Suprapubic skin (tissue), 4 donors: ENCODE measurements at regions not wholly inside any gene's neighbourhood (a gene's known extent, or its start where the extent isn't known, plus 50 kb on each side); places are given as distances from the start of the nearest gene placed in this dataset.

Experiments used
- EP300 ChIP-seq: sonication (generic); formaldehyde crosslinking; IDR thresholded peaks from one replicate; pipeline ENCODE4 v1.6.1; 2017; ENCODE audit warnings: antibody characterized with exemption
- POLR2A ChIP-seq, 2 donors: fragments of 450-650 bp; IDR thresholded peaks; one replicate each; pipeline ENCODE4 v1.6.1; 2017; ENCODE audit warnings: antibody characterized with exemption in 2 of 2, mild to moderate bottlenecking in 2 of 2, moderate library complexity in 2 of 2
- POLR2AphosphoS5 ChIP-seq, 3 donors: sonication (generic); formaldehyde crosslinking; IDR thresholded peaks; one replicate each; pipeline ENCODE4 v1.6.1; 2017; ENCODE audit warnings: antibody characterized with exemption in 3 of 3
- TF ChIP-seq, protein P1 (sequence below), 2 donors: fragments of 200-600 bp in 1 of 2; fragments of 450-650 bp in 1 of 2; sonication (generic) in 1 of 2; IDR thresholded peaks; one replicate each; pipeline ENCODE4 v1.5.1; 2016 to 2019; ENCODE audit warnings: antibody characterized with exemption in 2 of 2, mild to moderate bottlenecking in 1 of 2, moderate library complexity in 1 of 2

DNA sequence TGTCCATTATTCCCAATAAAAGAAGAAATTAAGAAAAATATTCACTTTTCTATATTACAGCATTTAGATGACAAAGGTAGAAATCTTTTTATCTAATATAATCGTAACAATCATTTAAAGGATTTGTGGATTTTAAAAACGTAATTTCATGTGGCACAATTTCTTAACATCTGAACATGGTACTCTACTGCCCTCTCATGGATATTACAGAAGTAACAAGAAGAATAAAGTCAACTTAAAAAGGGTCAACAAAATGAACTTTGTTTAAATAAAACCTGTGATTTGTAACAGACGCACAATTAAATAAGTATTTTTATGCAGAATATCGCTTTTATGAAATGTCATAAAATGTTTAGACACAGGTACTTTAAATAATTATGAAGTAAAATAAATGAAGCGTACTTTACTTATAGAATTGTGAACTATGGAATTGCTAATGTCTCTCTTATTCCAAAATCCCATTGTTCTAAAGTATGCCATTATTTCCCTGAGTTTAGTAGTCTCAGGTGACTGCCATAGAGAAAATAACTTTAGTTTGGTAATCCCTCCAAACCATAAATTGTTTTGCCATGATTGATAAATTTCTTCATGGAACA is 366.8 kb upstream of the ZNF385D start:
- no peak for TF ChIP-seq POLR2AphosphoS5 (IDR thresholded peaks at IDR 0.05)
- no peak for TF ChIP-seq POLR2A (IDR thresholded peaks at IDR 0.05)
- TF ChIP-seq, protein P1, sequence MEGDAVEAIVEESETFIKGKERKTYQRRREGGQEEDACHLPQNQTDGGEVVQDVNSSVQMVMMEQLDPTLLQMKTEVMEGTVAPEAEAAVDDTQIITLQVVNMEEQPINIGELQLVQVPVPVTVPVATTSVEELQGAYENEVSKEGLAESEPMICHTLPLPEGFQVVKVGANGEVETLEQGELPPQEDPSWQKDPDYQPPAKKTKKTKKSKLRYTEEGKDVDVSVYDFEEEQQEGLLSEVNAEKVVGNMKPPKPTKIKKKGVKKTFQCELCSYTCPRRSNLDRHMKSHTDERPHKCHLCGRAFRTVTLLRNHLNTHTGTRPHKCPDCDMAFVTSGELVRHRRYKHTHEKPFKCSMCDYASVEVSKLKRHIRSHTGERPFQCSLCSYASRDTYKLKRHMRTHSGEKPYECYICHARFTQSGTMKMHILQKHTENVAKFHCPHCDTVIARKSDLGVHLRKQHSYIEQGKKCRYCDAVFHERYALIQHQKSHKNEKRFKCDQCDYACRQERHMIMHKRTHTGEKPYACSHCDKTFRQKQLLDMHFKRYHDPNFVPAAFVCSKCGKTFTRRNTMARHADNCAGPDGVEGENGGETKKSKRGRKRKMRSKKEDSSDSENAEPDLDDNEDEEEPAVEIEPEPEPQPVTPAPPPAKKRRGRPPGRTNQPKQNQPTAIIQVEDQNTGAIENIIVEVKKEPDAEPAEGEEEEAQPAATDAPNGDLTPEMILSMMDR (IDR thresholded peaks at IDR 0.05), result peak in 1 of 2 donors; percentile 37
- TF ChIP-seq EP300, result no peak
